ENCODE measurements at regions not wholly inside any gene's neighbourhood (a gene's known extent, or its start where the extent isn't known, plus 50 kb on each side); places are given as distances from the start of the nearest gene placed in this dataset.
"Not testable (repeated sequence)": the region's sequence is repeated elsewhere in the genome, so short reads cannot be mapped to it uniquely, and the experiment has no call there.

DNA sequence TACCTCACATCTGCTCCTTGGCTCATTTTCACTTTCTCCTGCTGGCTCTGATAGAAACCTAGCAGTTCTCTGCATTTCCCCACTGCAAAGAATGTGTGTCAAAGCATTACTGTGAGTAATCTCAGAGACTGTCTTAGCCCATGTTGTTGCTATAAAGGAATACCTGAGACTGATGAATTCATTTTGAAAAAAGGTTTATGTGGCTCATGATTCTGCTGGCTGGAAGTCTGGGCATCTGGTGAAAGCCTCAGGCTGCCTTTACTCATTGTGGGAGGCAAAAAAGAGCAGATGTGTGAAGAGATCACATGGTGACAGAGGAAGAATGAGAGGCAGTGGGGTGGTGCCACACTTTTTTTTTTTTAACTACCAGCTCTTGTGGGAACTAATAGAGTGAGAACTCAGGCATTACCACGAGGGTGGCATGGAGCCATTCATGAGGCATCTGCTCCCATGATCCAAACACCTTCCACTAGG, 191.6 kb upstream of the CTNND2 start:
- no peak for DNase-seq

DNA sequence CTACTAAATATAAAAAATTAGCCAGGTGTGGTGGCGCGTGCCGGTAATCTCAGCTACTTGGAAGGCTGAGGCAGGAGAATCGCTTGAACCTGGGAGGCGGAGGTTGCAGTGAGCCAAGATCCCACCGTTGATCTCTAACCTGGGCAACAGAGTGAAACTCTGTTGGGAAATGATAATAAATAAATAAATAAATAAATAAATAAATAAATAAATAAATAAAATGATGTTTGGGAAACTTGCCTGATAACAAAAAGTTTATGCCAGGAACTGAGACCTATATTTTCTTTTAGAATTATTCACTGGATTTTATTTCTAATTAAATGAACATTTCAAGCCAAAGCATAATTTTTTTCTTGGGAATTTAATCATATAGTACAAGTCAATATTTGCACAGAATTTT, 189.3 kb upstream of the CTNND2 start:
- DNase-seq = no peak

DNA sequence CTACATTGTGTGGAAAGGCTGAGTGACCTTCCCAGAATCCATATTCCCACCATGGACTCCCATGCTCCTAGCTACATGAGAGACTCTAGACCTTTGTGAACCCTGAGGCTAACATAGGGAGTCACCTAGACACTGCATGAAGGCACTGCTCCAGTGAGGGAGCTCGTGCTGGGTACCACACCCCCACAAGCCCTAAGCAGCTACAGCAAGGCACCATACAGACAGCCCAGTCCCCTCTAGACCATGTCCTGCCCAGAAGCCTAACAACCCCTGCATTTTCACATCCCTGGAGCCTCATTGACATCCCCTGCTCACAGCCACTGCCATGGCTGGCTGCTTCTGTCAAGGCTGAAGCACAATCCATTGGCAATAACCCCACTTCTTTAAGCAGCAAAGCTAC, 176.5 kb upstream of the CTNND2 start:
- DNase-seq = no peak

DNA sequence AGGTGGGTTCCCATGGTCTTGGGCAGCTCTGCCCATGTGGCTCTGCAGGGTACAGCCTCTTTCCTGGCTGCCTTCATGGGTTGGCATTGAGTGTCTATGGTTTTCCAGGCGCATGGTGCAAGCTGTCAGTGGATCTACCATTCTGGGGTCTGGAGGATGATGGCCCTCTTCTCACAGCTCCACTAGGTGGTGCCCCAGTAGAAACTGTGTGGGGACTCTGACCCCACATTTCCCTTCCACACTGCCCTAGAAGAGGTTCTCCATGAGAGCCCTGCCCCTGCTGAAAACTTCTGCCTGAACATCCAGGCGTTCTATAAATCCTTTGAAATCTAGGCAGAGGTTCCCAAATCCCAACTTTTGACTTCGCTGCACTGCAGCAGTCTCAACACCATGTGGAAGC, 174.0 kb upstream of the CTNND2 start:
- not testable (repeated sequence) for DNase-seq

DNA sequence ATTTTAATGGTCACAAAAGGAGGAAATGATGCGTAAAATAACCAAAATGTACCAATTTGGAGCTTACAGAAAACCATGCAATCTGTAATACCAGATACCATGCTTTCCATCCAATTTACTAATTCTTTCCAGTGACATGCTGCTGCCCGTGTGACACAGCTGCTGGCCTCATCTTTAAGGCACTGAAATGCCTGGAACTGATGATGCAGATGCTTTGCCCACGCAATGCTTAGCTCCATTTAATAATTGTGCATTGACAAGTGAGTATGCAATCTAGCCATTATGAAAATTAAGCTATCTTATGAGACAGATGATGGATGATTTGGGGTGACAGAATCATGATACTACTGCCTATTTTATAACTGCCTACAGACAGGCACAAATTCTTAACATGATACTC, 169.2 kb upstream of the CTNND2 start:
- no peak for DNase-seq

DNA sequence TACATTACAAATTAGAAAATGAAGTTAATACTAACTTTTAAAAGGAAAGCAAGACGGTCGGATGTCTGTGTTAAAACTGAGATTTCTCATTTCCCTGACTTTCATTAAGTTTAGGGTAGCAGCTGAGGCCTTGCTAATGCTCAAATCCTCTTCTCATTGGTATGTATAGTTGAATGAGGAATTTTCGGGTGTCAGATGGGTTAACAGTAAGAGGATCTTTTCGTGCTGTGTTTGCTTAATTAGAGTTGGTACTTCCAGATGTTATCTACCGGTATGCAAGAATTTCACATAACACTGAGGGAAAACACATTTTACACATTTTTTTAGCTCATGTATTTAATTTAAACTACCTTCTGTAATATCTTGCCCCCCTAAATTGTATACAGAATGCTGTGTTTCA, 168.2 kb upstream of the CTNND2 start:
- DNase-seq = no peak

DNA sequence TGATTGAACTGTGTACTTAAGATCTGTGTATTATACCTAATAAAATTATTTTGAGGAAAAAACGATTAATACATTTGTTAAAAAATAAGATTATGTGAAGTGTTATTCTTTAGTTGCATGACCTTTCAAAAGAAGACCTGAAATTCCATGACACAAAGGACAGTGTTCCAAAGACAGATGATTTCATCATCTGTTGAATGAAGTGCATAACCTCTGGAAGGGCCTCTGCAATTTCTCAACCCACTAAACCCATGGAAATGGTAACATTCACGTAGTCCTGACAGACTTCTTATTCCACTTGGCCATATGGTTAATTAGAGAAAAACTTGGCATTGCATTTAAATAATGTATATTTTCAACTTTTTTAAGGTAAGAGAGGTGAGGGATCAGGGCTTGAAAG, 167.2 kb upstream of the CTNND2 start:
- DNase-seq = no peak

DNA sequence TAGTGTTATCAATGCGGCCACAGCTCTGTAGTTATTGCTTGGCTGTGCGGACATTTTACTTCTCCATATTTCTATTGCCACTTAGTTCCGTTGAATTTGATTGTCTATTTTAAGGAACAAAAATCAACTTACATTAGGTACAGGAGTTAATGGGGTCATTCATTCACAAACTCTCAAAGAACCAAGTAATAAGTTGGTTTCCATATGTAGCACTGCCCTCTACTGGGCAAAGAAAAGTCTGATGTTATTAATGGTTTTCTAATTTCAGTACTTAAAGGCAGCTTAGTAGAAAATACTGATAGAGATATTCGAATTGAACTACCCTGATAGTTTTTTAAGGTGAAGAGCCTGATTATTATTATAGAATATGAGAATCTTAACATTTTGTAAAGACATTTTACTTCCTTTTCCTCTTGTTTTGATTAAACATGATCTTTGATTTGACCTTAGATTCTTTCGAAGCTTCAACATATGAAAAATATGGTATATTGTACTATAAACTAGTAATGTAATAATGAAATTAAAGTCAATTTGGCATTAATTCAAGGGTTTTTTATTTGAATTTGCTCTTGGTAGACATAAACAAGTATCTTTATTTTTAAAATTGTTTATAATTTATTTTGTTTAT, 119.5 kb upstream of the CTNND2 start:
- peak in 1 of 5 donors; percentile 2 for DNase-seq

DNA sequence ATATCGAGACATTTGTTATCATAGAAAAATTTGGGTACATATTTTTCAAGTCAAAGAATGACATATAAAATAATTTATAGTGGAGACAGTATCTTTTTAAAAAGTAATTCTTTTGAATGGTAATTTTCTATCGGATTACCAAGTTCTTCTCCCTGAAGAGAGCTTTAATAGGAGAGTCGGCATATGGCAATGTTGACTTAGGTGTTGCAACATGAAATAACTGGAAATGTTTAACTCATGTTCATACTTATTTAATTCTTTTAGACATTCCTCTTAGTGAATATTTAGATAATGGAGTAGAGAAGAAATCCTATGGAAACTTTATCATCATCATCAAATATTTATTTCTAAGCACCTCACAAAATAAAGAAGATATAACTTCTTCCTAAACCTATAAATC, 118.2 kb upstream of the CTNND2 start:
- no peak for DNase-seq

DNA sequence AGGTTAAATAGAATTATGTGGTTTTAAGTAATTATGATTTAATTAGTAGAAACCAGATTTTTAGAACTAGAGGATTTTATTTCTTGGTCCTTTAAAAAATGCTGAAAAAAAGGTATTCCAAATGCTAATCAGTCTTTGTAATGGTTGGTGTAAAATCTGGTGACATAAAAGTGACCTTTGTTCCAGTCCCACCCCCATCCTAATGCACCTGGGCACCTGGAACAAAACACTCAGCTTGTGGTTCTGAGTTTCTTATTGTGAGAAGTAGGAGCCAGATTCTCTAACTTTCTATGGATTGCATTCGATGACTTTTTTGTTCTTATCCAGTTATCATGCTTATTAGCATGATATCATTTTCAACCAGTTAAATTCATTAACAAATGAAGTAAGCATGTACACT, 115.1 kb upstream of the CTNND2 start:
- no peak for DNase-seq

DNA sequence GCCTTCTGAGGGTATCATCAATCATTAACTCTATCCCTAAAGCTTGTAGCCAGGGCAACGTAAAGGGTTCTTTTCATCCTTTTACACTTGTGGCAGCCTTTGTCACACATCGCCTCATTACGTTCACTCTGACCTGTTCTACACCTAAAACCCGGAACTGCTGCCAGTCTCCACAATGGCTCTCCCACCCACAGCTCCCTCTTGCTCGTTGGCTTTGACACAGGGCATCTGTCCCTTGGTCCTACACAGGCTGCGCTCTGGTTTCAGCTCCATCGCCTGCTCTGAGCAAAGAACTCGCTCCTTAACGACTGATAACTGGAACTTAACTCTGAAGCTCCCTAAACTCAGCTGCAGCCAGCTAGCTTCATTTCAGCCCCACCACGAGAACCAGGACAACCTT, 112.8 kb upstream of the CTNND2 start:
- no peak for DNase-seq

DNA sequence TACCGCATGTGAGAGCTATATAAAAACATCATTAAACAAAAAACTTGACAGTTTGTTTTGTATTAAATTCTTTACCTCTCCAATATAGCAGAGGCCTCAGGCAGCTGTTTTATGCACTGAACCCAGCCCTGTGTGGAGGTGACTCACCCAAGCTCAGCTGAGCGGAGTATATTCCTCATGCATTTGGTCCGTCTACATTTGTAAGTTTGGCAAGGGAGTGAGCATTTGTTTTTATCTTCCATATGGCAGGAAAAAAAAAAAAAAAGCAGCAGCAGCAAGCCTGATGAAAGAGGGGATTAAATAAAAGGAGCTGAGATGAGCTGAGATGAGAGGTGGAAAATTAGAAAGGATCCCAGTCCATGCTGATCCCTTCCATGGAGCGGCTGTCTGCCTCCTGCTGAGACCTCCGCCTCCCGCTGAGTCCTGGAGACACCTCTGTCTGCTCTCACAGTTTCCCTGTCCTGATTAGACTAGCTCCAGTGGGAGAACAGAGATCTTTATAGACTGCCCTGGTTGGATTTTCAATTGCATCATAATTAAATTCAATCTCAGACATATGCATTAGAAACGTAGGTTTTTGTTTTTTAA, 112.0 kb upstream of the CTNND2 start:
- no peak for DNase-seq

DNA sequence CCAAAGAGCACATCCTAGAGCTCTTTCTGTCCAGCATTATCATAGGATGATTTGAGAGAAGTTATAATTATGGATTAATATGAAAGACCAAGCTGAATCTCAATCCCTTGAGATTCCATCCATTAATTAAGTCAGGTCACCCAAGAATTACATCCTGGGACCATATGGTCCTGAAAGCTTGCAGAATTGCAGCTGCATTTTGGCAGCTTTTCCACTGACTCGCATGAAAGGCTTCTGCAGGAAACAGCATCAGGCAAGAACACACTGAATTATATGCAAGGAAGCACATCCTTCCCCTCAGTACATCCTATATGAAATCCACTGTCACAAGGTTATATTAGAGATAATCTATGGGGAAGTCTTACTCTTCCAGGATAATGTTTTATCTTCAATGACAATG, 109.1 kb upstream of the CTNND2 start:
- DNase-seq = no peak

DNA sequence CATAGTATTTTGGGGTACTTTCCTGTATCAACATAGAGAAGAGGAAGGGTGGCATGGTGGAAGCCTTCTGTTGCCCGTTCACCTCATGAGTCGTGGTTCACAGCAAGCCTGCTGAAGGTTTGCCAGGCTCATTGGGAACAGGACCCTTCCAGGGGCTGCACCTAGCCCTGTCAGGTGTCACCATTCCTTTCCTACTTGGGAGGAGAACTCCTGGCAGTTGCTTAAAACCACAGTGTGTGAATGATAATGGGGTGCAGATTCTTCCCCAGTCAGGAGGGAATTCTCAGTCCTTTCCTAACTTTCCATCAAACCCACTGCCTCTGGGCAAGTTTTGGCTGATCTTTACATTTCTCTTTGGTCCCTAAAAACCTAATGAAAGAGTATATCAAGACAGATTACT, 99.4 kb upstream of the CTNND2 start:
- no peak for DNase-seq

DNA sequence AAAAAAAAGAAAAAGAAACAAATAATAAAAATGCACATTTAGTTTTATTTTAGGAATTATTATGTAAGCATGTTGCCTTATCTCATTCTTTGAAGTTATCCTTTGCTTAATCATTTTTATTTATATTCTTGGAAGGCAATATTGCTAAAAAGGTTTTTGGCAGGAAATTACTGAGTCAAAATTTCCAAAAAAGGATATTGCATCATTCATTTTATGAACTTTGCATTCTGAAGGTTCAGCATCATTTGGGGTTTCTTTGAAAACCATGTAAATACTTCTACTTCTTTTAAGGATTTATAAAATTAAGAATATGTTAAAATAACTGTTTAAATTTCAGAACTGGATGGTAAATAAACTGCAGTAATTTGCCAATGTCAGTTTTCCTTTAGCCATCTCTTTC, 94.2 kb upstream of the CTNND2 start:
- no peak for DNase-seq

DNA sequence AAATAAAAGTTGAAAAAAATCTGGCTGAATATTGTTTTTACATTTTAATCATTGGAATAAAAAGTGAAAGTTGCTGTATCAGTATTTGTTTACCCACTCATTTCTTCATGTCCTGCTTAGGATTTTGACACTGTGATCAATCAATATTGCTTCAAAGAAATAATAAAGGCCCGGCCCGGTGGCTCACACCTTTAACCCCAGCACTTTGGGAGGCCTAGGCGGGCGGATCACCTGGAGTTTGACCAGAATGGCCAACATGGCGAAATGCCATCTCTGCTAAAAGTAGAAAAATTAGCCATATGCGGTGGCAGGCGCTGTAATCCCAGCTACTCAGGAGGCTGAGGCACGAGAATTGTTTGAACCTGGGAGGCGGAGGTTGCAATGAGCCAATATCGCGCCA, 93.7 kb upstream of the CTNND2 start:
- DNase-seq = no peak

DNA sequence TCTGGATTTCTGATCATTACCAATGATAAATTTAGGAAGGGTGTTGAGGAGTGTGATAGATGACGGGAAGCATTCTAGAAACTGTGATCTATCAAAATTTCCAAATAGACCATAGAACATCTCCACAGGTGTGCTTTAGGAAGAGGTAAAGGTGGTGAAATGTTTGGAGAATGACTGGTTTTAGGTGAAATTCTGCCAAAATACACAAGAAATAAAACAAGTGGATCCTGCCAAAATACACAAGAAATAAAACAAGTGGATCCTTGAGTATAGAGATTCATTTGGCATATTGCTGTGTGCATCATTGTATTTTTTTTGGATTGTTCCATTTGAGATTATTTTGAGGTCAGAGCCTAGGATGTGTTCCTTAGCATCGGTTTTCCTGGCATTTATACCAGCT, 88.3 kb upstream of the CTNND2 start:
- DNase-seq = no peak

DNA sequence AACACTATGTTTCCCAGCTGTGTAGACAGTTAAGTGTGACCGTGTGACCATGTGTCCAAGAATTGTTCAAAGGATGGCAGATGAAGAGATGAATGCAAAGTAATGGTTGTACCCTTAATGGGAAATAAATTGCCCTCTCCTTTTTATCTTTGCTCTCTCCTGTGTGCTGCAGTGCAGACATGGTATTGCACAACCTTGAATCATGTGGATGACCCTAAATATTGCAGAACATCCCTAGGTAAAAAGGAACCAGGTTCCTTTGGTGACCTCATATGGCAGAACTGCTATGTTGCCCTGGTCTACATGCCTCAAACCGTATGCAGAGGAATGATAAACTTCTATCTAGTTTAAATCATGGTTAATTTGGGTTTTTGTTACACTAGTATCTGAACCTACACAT, 81.7 kb upstream of the CTNND2 start:
- DNase-seq = no peak

DNA sequence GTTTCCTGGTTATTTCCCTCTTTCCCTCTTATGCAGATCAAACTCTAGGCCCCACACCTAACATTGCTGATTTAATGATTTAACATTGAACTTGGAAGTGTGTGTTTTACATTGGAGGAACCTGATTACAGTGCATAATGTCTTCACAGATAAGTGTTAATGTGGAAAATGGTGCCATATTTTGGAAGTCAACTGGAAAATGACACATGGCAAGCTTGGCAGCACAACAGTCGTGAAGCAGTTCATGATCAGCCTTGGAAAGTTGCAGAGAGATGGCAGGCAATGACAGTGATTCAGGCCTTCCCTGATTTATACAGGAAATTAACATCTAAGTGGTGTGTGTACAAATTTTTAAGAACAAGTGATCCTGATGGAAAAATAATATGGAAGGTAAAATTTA, 80.0 kb upstream of the CTNND2 start:
- DNase-seq = no peak

DNA sequence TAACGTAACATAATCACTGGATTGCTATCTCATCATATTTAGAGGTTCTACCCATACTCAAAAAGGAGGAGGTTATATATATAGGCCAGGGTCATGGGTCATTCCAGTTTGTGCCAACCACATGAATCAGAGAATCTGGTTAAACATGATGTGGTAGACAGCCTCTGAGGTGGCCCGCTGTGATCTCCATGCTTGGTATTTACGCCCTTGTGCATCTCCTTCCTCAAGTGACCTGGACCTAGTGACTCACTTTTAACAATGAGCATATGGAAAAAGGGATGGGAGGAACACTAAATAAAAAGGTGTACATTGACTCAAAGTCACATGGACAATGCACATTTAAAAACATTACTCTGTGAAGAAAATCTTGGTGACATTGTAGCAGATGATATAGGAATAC, 77.7 kb upstream of the CTNND2 start:
- DNase-seq = no peak

DNA sequence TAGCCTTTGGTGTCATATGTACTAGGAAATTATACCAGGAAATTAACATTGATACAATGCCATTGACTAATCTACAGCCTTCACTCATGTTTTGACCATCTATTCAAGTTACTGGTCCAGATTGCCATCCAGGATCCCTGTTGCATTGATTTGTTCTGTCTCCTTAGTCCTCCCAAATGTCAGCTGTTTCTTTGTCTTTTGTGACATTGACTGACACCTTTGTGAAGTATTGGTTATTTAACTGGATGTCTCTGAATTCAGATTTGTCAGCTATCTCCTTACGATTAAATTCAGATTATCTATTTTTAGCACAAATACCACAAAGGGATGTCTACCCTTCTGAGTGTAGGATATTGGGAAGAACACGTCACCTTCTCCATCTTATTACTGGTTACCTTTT, 73.7 kb upstream of the CTNND2 start:
- no peak for DNase-seq

DNA sequence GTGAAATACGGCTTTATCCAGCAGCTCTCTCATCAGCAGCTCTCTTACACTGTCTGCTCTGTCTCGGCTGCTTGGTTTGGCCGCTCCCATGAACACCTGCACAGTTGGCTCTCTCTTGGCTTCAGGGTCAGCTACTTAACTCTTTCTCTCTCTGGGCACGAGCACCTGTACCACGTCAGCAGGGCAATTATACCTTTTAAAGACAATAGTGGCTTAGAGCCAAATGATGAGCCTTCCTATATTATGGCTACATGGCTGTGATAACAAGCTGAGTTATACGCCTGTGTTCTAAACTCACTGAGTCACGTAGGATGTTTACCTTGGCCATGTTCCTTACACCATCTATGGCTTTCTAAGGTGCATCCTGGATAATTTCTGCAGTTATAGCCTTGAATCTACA, 69.2 kb upstream of the CTNND2 start:
- no peak for DNase-seq

DNA sequence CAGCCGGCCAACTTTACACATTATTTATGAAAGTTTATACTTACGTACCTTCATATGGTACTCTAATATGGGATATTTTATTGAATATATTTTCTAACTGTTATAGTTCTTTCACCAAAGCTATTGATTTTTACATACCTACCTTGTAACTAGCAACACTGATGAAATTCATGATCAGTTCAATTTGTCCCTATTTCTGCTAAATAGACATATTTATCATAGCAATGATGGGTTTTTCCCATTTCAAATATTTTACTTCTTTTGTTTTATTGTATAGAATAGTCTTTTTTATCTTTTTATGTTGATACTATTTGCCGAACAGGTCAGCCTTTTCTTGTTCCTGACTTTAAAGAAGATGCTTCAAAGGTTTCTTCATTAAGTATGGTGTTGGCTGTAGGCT, 59.0 kb upstream of the CTNND2 start:
- DNase-seq = no peak

DNA sequence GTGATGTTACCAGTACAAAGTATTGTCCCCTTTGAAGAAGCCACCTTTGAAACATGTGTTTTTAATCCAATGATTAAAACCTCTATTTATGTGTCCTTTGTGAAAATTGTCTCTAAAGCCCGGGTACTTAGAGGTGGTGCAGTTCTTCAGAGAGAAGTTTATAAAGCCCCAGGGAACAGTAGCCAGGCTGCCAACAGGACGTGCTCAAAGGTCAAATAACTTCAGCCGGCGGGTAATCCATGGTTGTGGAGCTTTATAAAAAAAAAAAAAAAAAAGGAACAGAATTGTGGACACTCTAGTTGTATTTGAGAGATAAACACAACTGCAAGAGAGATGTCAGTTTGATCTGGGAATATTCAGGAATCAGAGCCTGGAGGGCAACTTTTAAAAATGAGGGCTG, 57.9 kb upstream of the CTNND2 start:
- DNase-seq = no peak

DNA sequence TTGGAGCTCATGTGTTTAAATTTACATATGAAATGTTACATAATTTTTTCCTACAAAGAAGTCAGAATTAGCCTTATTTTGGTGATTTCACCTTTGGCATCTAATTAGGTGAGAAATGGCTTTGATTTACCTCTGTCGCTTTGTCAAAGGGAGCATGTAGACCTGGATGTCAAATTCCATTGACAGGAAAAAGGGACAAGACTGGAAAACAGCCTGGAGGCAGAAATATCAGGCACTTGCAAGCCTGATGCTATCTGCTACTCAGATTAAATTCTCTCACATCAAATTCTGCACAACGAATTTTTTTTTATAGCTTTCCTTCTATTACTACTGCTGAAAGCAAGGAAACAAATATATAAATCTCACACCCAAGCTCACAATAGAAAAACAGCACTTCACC, 54.1 kb upstream of the CTNND2 start:
- DNase-seq = no peak
